ENCODE measurements at regions not wholly inside any gene's neighbourhood (a gene's known extent, or its start where the extent isn't known, plus 50 kb on each side); places are given as distances from the start of the nearest gene placed in this dataset.

GRCh38 chr2:166765141-166765540 is 123.1 kb upstream of the XIRP2 start:
- no peak overlapping the region for H3K27ac ChIP-seq
- ATAC-seq (no peak), DNase-seq (no peak)
- no peaks in the 10 kb centered on the region for H3K36me3 ChIP-seq (ENCODE audit: insufficient read depth in 1 of 2, low read depth in 1 of 2)
- TF ChIP-seq CTCF (IDR thresholded peaks at IDR 0.05) = no peak
- no peaks in the 10 kb centered on the region for H3K4me1 ChIP-seq
- H3K9me3 ChIP-seq = peaks cover 14% of the 10 kb centered on the region
- intact Hi-C loops (cut with DNase I) = no loop called here
- WGBS, 3 donors = 25 to 29% (median 27%) methylated on average over 1 of the region's 1 CpG
- no peak overlapping the region for H3K4me3 ChIP-seq
- no peaks in the 10 kb centered on the region for H3K27me3 ChIP-seq (ENCODE audit: insufficient read depth in 3 of 3, low read length in 2 of 3)

- ATAC-seq (no peak), DNase-seq (no peak)
- peaks cover 12% of the 10 kb centered on the region for H3K9me3 ChIP-seq
- H3K27me3 ChIP-seq (ENCODE audit: insufficient read depth in 3 of 3, low read length in 2 of 3) = no peaks in the 10 kb centered on the region
- H3K4me1 ChIP-seq = no peaks in the 10 kb centered on the region
- H3K27ac ChIP-seq = no peak overlapping the region
- H3K36me3 ChIP-seq (ENCODE audit: insufficient read depth in 1 of 2, low read depth in 1 of 2) = no peaks in the 10 kb centered on the region
- intact Hi-C loops (cut with DNase I) = no loop called here
- TF ChIP-seq CTCF (IDR thresholded peaks at IDR 0.05) = no peak
- H3K4me3 ChIP-seq = no peak overlapping the region
These were observed 123.6 kb upstream of the XIRP2 start for GRCh38 chr2:166764702-166765101.

GRCh38 chr2:166764216-166764615 is 124.1 kb upstream of the XIRP2 start:
- no peaks in the 10 kb centered on the region for H3K4me1 ChIP-seq
- no peak overlapping the region for H3K27ac ChIP-seq
- 97 to 100% (median 100%) methylated on average over 1 of the region's 1 CpG for WGBS, 3 donors
- ATAC-seq (no peak), DNase-seq (no peak)
- H3K27me3 ChIP-seq (ENCODE audit: insufficient read depth in 3 of 3, low read length in 2 of 3) = no peaks in the 10 kb centered on the region
- H3K36me3 ChIP-seq (ENCODE audit: insufficient read depth in 1 of 2, low read depth in 1 of 2) = no peaks in the 10 kb centered on the region
- H3K4me3 ChIP-seq = no peak overlapping the region
- TF ChIP-seq CTCF (IDR thresholded peaks at IDR 0.05) = no peak
- intact Hi-C loops (cut with DNase I) = no loop called here
- peaks cover 7% of the 10 kb centered on the region for H3K9me3 ChIP-seq

- intact Hi-C loops (cut with DNase I) = no loop called here
- Histone ChIP-seq H3K36me3 (ENCODE audit: insufficient read depth in 1 of 2, low read depth in 1 of 2) (no peaks in the 10 kb centered on the region), H3K9me3 (no peaks in the 10 kb centered on the region), H3K27ac (no peak overlapping the region), H3K4me1 (no peaks in the 10 kb centered on the region), H3K4me3 (no peak overlapping the region), H3K27me3 (ENCODE audit: insufficient read depth in 3 of 3, low read length in 2 of 3) (no peaks in the 10 kb centered on the region)
- ATAC-seq (no peak), DNase-seq (no peak)
- WGBS, 3 donors = 74 to 82% (median 81%) methylated on average over 2 of the region's 2 CpGs
- no peak for TF ChIP-seq CTCF (IDR thresholded peaks at IDR 0.05)
These were observed 125.5 kb upstream of the XIRP2 start for GRCh38 chr2:166762746-166763145.

- H3K9me3 ChIP-seq = no peaks in the 10 kb centered on the region
- H3K4me1 ChIP-seq = no peaks in the 10 kb centered on the region
- WGBS, 3 donors = 74 to 78% (median 77%) methylated on average over 4 of the region's 4 CpGs
- H3K4me3 ChIP-seq = no peak overlapping the region
- DNase-seq (no peak), ATAC-seq (no peak)
- no peaks in the 10 kb centered on the region for H3K27me3 ChIP-seq (ENCODE audit: insufficient read depth in 3 of 3, low read length in 2 of 3)
- no peak for TF ChIP-seq CTCF (IDR thresholded peaks at IDR 0.05)
- intact Hi-C loops (cut with DNase I) = no loop called here
- no peaks in the 10 kb centered on the region for H3K36me3 ChIP-seq (ENCODE audit: insufficient read depth in 1 of 2, low read depth in 1 of 2)
- no peak overlapping the region for H3K27ac ChIP-seq
These were observed 129.3 kb upstream of the XIRP2 start for GRCh38 chr2:166758956-166759355.
